K562 (cell line): ENCODE measurements at regions not wholly inside any gene's neighbourhood (a gene's known extent, or its start where the extent isn't known, plus 50 kb on each side); places are given as distances from the start of the nearest gene placed in this dataset.

ENCODE experiments used
- ARID2 ChIP-seq: fragments of 450-650 bp; IDR thresholded peaks from 2 replicates; pipeline ENCODE4 v1.6.1; 2017; ENCODE audit warnings: antibody characterized with exemption, mild to moderate bottlenecking
- FIP1L1 ChIP-seq: fragments of 200-400 bp; formaldehyde crosslinking; IDR thresholded peaks from 2 replicates; pipeline ENCODE4 v1.6.1; 2018; ENCODE audit warnings: mild to moderate bottlenecking, low read depth, low read length; ENCODE audit not compliant: poor library complexity, severe bottlenecking
- KAT2B ChIP-seq: IDR thresholded peaks from one replicate; pipeline ENCODE4 v1.6.1; 2012; ENCODE audit warnings: low read depth, mild to moderate bottlenecking, control low read depth, inconsistent platforms, low read length, moderate library complexity
- KDM4B ChIP-seq, 2 experiments: fragments of 450-650 bp in 1 of 2; sonication (generic) in 1 of 2; IDR thresholded peaks; 2 replicates each; pipeline ENCODE4 v1.6.1; 2016 to 2017; ENCODE audit warnings: borderline replicate concordance in 2 of 2, antibody characterized with exemption in 1 of 2, low read depth in 1 of 2, mild to moderate bottlenecking in 1 of 2
- MCM2 ChIP-seq: fragments of 450-650 bp; IDR thresholded peaks from 2 replicates; pipeline ENCODE4 v1.6.1; 2017; ENCODE audit warnings: low read depth, mild to moderate bottlenecking
- MCM3 ChIP-seq: fragments of 450-650 bp; IDR thresholded peaks from 2 replicates; pipeline ENCODE4 v1.6.1; 2016
- RFX1 ChIP-seq: fragments of 450-650 bp; IDR thresholded peaks from 2 replicates; pipeline ENCODE4 v1.6.1; 2016; ENCODE audit warnings: mild to moderate bottlenecking, moderate library complexity
- RNF2 ChIP-seq: sonication (generic); IDR thresholded peaks from 2 replicates; pipeline ENCODE4 v1.6.1; 2016
- SP2 ChIP-seq: IDR thresholded peaks from 2 replicates; pipeline ENCODE4 v1.6.1; 2011; ENCODE audit warnings: mild to moderate bottlenecking, low read depth, low read length, moderate library complexity; ENCODE audit not compliant: poor library complexity, severe bottlenecking; ENCODE audit errors: extremely low read depth
- YY1 ChIP-seq, 3 experiments: IDR thresholded peaks; 2 replicates each; pipeline ENCODE4 v1.6.1; 2011; ENCODE audit warnings: low read length in 2 of 3, mild to moderate bottlenecking in 2 of 3, moderate library complexity in 2 of 3, borderline replicate concordance in 1 of 3, control low read depth in 1 of 3, low read depth in 1 of 3; ENCODE audit not compliant: insufficient read depth in 3 of 3, insufficient replicate concordance in 2 of 3, control insufficient read depth in 1 of 3, insufficient read length in 1 of 3; ENCODE audit errors: extremely low read depth in 1 of 3
- ZNF507 ChIP-seq: conservative IDR thresholded peaks from 2 replicates; pipeline ENCODE4 v1.6.1; 2017; ENCODE audit warnings: missing genetic modification characterization, missing compliant biosample characterization
- TF ChIP-seq, protein P1 (sequence below), 2 experiments: fragments of 450-650 bp in 1 of 2; sonication (generic) in 1 of 2; formaldehyde crosslinking in 1 of 2; IDR thresholded peaks; 2 replicates each; pipeline versions ENCODE4 v1.7.1 to v1.9.0; 2016 to 2022; ENCODE audit warnings: inconsistent platforms in 1 of 2, mild to moderate bottlenecking in 1 of 2, missing genetic modification reagents in 1 of 2
- TF ChIP-seq, protein P2 (sequence below): fragments of 450-650 bp; formaldehyde crosslinking; IDR thresholded peaks from 2 replicates; pipeline ENCODE4 v1.4.0; 2020; ENCODE audit warnings: mild to moderate bottlenecking, moderate library complexity

- TF ChIP-seq, protein P1, sequence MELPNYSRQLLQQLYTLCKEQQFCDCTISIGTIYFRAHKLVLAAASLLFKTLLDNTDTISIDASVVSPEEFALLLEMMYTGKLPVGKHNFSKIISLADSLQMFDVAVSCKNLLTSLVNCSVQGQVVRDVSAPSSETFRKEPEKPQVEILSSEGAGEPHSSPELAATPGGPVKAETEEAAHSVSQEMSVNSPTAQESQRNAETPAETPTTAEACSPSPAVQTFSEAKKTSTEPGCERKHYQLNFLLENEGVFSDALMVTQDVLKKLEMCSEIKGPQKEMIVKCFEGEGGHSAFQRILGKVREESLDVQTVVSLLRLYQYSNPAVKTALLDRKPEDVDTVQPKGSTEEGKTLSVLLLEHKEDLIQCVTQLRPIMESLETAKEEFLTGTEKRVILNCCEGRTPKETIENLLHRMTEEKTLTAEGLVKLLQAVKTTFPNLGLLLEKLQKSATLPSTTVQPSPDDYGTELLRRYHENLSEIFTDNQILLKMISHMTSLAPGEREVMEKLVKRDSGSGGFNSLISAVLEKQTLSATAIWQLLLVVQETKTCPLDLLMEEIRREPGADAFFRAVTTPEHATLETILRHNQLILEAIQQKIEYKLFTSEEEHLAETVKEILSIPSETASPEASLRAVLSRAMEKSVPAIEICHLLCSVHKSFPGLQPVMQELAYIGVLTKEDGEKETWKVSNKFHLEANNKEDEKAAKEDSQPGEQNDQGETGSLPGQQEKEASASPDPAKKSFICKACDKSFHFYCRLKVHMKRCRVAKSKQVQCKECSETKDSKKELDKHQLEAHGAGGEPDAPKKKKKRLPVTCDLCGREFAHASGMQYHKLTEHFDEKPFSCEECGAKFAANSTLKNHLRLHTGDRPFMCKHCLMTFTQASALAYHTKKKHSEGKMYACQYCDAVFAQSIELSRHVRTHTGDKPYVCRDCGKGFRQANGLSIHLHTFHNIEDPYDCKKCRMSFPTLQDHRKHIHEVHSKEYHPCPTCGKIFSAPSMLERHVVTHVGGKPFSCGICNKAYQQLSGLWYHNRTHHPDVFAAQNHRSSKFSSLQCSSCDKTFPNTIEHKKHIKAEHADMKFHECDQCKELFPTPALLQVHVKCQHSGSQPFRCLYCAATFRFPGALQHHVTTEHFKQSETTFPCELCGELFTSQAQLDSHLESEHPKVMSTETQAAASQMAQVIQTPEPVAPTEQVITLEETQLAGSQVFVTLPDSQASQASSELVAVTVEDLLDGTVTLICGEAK (IDR thresholded peaks at IDR 0.05), result no peak
- TF ChIP-seq, protein P1 (CRISPR knock-in tag; IDR thresholded peaks at IDR 0.05), result no peak
- TF ChIP-seq FIP1L1 (no peak), RNF2 (no peak), SP2 (no peak), RFX1 (no peak), YY1 (IDR thresholded peaks at IDR 0.05; ENCODE audit: borderline replicate concordance in 1 of 3, control insufficient read depth in 1 of 3, extremely low read depth in 1 of 3, insufficient read depth in 3 of 3, insufficient read length in 1 of 3, insufficient replicate concordance in 2 of 3, low read depth in 1 of 3, low read length in 2 of 3) (no peak), KAT2B (no peak), MCM3 (no peak), KDM4B (IDR thresholded peaks at IDR 0.05; ENCODE audit: borderline replicate concordance in 2 of 2, low read depth in 1 of 2) (no peak), ARID2 (no peak), ZNF507 (tag) (no peak), MCM2 (no peak)
- TF ChIP-seq, protein P2, sequence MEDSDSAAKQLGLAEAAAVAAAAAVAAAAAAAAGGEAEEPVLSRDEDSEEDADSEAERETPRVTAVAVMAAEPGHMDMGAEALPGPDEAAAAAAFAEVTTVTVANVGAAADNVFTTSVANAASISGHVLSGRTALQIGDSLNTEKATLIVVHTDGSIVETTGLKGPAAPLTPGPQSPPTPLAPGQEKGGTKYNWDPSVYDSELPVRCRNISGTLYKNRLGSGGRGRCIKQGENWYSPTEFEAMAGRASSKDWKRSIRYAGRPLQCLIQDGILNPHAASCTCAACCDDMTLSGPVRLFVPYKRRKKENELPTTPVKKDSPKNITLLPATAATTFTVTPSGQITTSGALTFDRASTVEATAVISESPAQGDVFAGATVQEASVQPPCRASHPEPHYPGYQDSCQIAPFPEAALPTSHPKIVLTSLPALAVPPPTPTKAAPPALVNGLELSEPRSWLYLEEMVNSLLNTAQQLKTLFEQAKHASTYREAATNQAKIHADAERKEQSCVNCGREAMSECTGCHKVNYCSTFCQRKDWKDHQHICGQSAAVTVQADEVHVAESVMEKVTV (CRISPR knock-in tag), result no peak
- TF ChIP-seq, all 486 proteins: peak for 0
Observed at GRCh38 chr2:16317211-16317830, 348.3 kb downstream of the CYRIA start (continued).
